ENCODE measurements at regions not wholly inside any gene's neighbourhood (a gene's known extent, or its start where the extent isn't known, plus 50 kb on each side); places are given as distances from the start of the nearest gene placed in this dataset.

GRCh38 chr5:171695804-171696203, 89.8 kb upstream of the SMIM23 start (continued):
- TF ChIP-seq, protein P1, sequence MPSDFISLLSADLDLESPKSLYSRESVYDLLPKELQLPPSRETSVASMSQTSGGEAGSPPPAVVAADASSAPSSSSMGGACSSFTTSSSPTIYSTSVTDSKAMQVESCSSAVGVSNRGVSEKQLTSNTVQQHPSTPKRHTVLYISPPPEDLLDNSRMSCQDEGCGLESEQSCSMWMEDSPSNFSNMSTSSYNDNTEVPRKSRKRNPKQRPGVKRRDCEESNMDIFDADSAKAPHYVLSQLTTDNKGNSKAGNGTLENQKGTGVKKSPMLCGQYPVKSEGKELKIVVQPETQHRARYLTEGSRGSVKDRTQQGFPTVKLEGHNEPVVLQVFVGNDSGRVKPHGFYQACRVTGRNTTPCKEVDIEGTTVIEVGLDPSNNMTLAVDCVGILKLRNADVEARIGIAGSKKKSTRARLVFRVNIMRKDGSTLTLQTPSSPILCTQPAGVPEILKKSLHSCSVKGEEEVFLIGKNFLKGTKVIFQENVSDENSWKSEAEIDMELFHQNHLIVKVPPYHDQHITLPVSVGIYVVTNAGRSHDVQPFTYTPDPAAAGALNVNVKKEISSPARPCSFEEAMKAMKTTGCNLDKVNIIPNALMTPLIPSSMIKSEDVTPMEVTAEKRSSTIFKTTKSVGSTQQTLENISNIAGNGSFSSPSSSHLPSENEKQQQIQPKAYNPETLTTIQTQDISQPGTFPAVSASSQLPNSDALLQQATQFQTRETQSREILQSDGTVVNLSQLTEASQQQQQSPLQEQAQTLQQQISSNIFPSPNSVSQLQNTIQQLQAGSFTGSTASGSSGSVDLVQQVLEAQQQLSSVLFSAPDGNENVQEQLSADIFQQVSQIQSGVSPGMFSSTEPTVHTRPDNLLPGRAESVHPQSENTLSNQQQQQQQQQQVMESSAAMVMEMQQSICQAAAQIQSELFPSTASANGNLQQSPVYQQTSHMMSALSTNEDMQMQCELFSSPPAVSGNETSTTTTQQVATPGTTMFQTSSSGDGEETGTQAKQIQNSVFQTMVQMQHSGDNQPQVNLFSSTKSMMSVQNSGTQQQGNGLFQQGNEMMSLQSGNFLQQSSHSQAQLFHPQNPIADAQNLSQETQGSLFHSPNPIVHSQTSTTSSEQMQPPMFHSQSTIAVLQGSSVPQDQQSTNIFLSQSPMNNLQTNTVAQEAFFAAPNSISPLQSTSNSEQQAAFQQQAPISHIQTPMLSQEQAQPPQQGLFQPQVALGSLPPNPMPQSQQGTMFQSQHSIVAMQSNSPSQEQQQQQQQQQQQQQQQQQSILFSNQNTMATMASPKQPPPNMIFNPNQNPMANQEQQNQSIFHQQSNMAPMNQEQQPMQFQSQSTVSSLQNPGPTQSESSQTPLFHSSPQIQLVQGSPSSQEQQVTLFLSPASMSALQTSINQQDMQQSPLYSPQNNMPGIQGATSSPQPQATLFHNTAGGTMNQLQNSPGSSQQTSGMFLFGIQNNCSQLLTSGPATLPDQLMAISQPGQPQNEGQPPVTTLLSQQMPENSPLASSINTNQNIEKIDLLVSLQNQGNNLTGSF (CRISPR knock-in tag; IDR thresholded peaks at IDR 0.05): no peak
- TF ChIP-seq, protein P2, sequence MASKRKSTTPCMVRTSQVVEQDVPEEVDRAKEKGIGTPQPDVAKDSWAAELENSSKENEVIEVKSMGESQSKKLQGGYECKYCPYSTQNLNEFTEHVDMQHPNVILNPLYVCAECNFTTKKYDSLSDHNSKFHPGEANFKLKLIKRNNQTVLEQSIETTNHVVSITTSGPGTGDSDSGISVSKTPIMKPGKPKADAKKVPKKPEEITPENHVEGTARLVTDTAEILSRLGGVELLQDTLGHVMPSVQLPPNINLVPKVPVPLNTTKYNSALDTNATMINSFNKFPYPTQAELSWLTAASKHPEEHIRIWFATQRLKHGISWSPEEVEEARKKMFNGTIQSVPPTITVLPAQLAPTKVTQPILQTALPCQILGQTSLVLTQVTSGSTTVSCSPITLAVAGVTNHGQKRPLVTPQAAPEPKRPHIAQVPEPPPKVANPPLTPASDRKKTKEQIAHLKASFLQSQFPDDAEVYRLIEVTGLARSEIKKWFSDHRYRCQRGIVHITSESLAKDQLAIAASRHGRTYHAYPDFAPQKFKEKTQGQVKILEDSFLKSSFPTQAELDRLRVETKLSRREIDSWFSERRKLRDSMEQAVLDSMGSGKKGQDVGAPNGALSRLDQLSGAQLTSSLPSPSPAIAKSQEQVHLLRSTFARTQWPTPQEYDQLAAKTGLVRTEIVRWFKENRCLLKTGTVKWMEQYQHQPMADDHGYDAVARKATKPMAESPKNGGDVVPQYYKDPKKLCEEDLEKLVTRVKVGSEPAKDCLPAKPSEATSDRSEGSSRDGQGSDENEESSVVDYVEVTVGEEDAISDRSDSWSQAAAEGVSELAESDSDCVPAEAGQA (IDR thresholded peaks at IDR 0.05; ENCODE audit: low read depth): no peak
- TF ChIP-seq, protein P2 (CRISPR knock-in tag; IDR thresholded peaks at IDR 0.05; ENCODE audit: borderline replicate concordance): no peak
- TF ChIP-seq ZNF749 (CRISPR knock-in tag; IDR thresholded peaks at IDR 0.05; ENCODE audit: borderline replicate concordance): no peak
- TF ChIP-seq, protein P3, sequence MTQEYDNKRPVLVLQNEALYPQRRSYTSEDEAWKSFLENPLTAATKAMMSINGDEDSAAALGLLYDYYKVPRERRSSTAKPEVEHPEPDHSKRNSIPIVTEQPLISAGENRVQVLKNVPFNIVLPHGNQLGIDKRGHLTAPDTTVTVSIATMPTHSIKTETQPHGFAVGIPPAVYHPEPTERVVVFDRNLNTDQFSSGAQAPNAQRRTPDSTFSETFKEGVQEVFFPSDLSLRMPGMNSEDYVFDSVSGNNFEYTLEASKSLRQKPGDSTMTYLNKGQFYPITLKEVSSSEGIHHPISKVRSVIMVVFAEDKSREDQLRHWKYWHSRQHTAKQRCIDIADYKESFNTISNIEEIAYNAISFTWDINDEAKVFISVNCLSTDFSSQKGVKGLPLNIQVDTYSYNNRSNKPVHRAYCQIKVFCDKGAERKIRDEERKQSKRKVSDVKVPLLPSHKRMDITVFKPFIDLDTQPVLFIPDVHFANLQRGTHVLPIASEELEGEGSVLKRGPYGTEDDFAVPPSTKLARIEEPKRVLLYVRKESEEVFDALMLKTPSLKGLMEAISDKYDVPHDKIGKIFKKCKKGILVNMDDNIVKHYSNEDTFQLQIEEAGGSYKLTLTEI (CRISPR knock-in tag; conservative IDR thresholded peaks at IDR 0.05): no peak
- TF ChIP-seq ZNF232 (CRISPR knock-in tag; IDR thresholded peaks at IDR 0.05; ENCODE audit: borderline replicate concordance): no peak
- TF ChIP-seq AGO1 (IDR thresholded peaks at IDR 0.05; ENCODE audit: low read depth, low read length, poor library complexity, severe bottlenecking): no peak
- no peak for TF ChIP-seq ZNF605 (CRISPR knock-in tag; IDR thresholded peaks at IDR 0.05)
- TF ChIP-seq SOX6 (IDR thresholded peaks at IDR 0.05): no peak
- TF ChIP-seq SOX6 (CRISPR knock-in tag; IDR thresholded peaks at IDR 0.05): no peak
- TF ChIP-seq ARID5B (CRISPR knock-in tag; IDR thresholded peaks at IDR 0.05): no peak

All from HepG2 (cell line).